COR-L47 (cell line): ENCODE measurements at regions not wholly inside any gene's neighbourhood (a gene's known extent, or its start where the extent isn't known, plus 50 kb on each side); places are given as distances from the start of the nearest gene placed in this dataset.
"Not testable (repeated sequence)": the region's sequence is repeated elsewhere in the genome, so short reads cannot be mapped to it uniquely, and the experiment has no call there.

Source experiments
- DNase-seq: peaks from one replicate; lab custom pipeline; 2025; lab: John Stamatoyannopoulos, UW

DNA sequence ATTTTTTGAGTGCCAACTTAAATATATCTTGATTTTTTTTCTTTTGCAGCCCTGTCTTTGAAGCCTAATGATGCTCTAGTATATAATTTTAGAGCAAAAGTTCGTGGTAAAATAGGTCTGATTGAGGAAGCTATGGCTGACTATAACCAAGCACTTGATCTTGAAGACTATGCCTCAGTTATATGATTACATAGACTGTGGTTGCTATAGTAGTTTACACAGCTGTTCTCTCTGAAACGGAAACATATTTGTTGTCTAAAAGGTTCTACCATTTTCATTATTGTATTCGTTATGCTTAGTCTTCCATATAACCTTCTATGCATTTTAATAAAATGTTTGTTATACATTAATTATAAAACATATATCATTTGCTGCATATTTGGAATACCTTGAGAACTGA lies 246.7 kb downstream of the TTC6 start:
- DNase-seq: no peak

- no peak for DNase-seq
Measured at GRCh38 chr14:37843954-37844607, 248.7 kb downstream of the TTC6 start.

DNA sequence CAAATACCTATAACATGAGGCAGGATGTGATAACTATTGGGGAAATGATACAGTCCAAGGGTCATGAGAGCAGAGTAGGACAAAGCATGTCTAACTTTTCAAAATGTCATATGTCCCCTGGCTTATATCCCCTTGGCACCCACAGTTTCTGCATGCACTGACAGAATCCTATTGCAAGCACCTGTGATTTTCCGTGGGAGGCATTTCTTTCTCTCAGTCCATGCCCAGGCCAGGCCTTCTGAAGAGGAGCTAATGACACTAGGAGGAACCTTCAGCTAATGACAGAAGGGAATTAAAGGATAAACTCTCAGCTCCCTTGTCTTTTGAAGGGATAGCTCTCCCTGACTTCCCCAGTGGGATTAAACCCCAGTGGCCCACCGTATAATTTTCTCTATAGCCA lies 249.2 kb downstream of the TTC6 start:
- DNase-seq: no peak

DNA sequence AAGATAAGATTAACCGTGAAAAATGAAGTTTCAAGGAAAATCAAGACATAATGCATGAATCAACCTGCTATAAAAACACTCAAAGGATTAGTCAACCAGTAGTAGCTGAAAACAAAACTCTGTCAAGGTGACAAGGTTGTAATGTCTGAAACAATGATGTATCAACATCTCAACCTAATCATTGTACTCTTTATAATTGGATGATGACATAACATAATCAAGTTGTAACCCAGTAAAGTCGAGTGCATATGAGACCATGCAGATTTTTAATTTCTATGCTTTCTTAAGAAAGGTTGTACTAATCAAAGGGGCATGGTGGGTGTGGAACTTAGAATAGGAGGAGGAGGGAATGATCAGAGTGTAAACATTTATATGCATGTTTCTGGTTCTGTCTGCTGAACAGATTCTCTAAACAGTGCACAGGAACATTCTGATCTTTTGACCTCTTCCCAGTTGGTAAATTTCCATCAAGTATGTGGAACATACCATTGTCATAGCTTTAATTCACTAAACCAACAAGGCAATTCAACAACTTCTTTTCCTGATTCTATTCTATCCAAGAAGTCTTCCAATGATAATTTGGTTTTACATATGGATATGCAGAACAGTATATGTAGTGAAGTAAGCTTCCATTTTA lies 253.7 kb downstream of the TTC6 start:
- no peak for DNase-seq

- no peak for DNase-seq
Measured at GRCh38 chr14:37851054-37851453, 255.6 kb downstream of the TTC6 start.

DNA sequence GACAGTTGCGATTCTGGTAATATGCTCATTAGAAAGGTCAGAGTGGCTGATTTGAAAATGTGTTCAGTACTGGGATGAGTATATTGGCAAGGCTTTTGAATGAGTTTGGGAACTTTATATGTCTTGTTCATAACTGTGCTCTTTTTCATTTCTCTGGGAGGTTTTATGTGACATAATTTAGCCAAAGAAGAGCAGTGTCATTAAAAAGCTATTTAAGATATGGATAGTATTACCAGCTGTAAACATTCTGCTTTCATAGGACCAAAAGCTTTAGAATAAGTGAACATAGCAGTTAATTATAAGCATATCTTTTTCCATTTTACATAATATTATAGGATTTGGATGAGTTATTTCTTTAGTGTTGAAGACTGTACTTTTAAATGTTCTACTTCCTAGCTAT lies 260.4 kb downstream of the TTC6 start:
- DNase-seq: no peak

DNA sequence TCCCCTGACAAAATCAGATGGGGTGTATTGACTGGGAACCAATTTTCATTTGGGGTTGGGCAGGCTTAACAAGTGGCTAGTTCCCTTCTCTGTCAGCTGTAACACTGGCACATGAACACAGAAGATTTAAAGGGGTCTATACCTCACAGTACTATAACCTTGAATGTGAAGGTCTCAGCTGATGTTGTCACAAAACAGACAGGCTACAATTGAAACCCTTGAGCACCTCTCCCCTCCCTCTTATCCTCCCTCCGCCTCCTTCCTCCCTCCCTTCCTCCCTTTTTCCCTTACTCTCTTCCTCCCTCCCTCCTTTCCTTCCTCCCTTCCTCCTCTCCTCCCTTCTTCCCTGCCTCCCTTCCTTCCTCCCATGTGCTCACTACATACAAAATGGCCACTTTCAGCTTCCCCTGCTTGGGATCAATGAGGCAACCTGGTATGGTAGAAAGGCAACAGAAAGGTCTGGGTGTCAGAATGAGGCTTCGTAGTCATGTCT lies 262.4 kb downstream of the TTC6 start:
- DNase-seq: no peak

DNA sequence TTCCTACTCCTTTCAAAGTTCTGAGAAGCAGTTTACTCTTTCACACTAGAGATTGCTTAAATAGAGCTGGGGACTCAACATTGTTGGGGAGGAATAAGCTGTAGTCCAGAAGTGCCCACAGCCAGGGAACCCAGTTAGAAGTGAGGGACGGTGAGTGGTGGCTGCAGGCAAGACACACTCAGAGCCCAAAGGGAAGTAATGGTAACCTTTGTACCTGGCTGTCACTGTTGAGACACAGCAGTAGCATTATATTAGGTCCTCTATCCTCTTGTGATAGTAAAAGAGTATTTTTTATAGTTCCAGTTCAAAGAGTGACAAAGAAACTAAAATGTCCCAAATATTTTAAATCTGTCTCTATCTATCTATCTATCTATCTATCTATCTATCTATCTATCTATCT lies 263.3 kb downstream of the TTC6 start:
- no peak for DNase-seq

GRCh38 chr14:37859177-37859576 lies 263.7 kb downstream of the TTC6 start:
- DNase-seq: no peak

GRCh38 chr14:37862263-37862662 lies 266.8 kb downstream of the TTC6 start:
- DNase-seq: no peak

DNA sequence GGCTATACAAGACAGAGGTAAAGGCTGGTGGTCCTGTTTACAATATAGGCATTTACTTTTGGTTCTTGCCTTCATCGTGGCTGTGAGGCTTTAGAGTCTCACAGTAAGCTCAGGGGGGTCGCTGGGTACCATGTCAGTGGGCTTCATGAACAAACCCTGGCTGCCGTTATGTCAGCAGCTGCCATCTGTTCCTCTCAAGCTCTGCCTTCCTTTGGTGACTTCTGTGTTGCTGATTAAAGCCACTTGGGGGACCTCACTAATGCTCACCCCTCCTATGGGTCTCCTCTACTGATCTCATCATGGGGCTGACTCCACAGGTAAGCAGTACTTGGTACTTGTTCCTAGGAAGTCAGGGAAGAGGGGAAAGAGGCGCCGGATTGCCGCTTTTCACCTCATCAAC lies 268.7 kb downstream of the TTC6 start:
- DNase-seq: no peak

DNA sequence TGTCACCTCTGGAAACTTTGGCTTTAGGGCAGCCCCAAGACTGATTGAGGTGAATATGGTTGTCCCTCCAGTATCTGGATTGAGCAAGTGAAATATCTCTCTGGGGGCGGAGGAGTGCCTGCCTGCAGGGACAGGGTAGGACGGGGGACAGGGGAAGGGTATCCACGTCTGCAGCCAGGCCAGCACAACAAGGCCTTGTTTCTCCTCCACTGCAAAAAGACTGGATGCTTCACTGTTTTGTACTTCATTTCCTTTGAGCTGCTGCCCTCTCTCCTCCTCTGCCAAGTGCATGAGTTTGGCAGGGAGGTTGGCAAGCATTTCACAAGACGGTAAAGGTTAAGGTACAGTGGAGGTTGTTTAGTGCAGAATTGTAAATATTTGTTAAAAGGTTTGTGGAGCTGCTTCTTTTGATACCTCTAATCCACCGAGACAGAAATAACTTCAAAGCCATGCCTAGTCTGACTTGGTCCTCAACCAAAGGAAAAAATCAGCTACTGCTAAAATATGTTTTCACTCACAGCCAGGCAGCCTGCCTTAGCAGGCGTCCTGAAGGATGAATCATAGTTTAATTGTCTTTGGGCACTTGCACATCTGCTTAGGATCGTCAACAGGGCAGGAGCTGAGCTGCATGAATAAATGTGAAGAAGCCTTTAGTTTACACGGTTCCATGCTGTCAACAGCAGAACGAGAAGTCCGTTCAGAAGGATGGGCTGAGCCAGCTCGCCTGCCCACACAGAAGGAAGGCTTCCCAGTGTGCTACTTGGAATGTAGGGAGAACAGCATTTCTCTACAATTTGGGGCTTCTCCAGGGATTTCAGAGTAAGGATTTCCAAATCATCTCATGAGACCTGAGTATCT lies 269.7 kb downstream of the TTC6 start:
- DNase-seq: no peak

DNA sequence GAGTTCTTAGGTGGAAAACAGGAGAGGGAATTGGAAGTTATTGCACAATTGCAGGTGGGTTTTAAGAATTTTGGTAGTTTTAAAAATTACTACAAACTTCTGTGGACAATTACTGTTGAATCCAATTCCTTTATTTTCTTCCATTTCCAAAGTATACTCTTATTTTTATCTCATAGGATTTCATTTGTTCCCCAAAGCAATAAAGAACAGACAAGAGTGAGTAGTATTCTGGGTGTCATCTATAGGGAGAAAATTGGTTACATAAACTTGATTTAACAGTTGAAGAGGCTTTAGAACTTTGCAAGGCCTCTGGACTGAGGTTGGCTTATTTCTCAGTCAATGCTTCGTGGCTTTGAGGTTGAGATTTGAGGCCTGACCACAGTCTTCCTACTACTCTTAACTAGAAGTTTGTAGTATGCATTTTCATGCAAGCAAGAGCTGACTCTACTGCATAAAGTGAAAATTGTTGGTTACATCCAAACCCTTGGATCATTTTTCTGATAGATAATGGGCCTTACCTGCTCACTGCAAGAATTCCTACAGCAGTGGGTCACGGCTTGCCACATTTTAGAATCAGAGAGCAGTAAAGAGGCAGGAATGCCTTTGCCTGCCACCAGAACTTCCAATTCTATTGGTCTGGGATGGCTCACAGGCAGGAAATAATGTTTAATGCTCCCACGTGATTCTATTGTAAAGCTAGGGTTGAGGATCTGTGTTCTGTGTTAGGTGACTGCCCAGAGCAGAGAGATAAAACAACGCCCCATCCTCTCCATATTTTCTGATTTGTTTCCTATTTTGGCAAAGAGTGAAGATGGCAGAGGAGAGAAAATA lies 270.5 kb downstream of the TTC6 start:
- no peak for DNase-seq

DNA sequence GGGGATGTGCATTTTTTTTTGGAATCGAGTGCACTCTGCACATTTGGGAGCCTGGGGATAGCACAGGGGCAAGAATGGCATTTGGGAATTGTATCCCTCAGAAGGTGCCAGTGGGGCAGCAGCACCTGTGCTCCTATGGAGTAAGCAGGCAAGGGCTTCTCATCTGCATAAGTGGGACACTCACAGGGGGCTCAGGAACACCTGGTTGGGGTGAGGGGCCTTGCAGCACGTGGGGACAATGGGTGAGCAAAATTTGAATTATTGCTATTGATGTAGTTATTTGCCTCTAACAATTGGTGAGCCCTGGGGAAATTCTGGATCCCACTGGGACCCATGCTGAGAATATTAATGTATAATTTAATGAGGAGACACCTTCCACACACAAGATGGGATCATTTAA lies 274.2 kb downstream of the TTC6 start:
- DNase-seq: peak; percentile 56

GRCh38 chr14:37870170-37870569 lies 274.7 kb downstream of the TTC6 start:
- DNase-seq: no peak

GRCh38 chr14:37870632-37871346 lies 275.4 kb downstream of the TTC6 start:
- DNase-seq: no peak

GRCh38 chr14:37874065-37874428 lies 278.6 kb downstream of the TTC6 start:
- not testable (repeated sequence) for DNase-seq

DNA sequence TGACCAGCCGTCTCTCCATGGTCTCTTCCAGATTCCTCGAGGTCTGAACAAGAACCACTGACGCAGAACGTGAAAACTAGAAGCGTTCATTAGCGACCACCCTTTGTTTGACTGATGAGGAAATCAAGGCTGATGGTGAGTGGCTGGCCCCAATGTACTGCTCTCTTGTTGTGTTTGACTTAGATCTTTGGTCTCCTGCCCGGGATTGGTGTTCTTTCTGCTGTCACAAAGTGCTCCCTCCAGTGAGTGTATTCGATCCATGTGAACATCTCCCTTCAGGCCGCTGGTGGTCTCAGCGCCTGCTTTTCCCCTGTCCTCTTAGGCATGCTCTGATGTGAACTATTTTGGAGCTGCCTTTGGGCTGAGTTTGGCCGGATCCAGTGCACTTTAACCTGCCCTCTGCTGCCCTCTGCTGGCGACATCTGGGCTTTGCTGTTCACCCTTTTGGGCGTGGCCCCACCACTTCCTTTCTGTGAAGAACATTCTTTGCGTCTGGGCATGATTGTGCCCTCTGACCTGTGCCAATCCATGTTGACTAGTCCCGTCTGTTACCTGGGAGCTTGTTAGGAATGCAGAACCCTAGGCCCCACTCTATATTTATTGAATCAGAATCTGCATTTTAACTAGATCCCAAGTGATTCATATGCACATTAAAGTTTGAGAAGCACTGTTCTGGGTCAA lies 279.1 kb downstream of the TTC6 start:
- peak; percentile 68 for DNase-seq

GRCh38 chr14:37888234-37888633 lies 292.8 kb downstream of the TTC6 start:
- DNase-seq: no peak

DNA sequence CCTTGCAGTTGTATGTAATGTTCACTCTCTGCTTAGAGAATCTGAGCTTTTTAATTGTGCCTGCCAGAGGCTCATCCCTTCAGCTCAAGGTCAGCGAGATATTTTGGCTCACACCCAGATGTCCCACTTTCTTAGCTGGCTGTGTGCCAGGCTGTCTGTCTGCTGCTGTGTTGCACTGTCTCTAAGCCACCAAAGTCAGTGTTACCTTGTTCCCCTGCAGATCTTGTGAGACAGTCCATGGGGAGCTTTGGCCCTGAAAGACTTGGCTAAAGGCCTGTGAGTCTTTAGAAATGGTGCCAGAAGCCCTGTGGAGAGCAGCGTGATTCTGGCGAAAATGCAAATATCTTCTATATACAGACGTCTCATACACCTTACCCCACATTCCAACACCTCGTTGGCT lies 293.7 kb downstream of the TTC6 start:
- DNase-seq: peak; percentile 84

- no peak for DNase-seq
Measured at GRCh38 chr14:37890095-37890494, 294.7 kb downstream of the TTC6 start.
